ENCODE measurements at regions not wholly inside any gene's neighbourhood (a gene's known extent, or its start where the extent isn't known, plus 50 kb on each side); places are given as distances from the start of the nearest gene placed in this dataset.
"Not testable (repeated sequence)": the region's sequence is repeated elsewhere in the genome, so short reads cannot be mapped to it uniquely, and the experiment has no call there.

DNA sequence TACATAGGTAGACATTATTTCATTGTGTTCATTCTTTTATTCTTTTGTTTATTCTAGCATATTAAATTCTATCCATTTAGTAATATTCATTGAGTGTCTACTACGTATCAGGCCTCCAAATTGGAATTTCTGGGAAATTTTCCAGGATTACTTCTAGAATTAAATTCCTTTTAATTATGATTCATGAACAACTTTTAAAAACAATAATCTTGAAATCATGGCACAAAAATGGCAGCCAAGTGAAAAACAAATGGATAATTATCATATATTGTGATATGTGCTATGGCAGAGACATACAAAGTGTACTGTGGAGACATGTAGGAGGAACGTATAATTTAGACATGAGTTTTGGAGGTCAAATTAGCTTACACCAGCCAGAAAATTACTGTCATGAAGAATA, 868.5 kb downstream of the FAT4 start:
- no peaks in the 10 kb centered on the region for H3K4me1 ChIP-seq (ENCODE audit: insufficient read depth, low read length)
- H2AFZ ChIP-seq (ENCODE audit: low read depth, low read length), result no peak overlapping the region
- no peaks in the 10 kb centered on the region for H3K9me3 ChIP-seq (ENCODE audit: low read length)

DNA sequence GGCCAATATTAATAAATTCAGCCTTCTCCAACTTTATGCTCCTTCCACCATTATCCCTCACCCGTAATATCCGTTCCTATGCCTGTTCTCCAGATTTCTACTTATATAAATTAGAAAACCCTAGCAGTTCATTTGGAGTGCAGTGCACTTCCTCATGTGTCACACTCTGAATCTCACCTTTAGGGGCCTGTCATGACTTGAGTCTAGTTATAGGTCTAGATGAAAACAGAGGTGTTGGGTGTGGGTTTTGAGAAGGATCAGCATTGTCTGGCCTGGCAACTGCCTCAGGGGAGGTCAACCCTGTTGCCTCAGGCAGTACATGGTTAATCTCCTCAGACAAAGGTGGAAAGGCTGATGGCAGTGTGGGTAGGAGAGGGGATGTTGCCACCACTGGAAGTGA, 876.8 kb downstream of the FAT4 start:
- Histone ChIP-seq H3K27me3 (ENCODE audit: insufficient read depth, low read length) (no peaks in the 10 kb centered on the region), H3K4me3 (ENCODE audit: low read length) (no peak overlapping the region), H3K4me1 (ENCODE audit: insufficient read depth, low read length) (no peaks in the 10 kb centered on the region), H3K9me3 (ENCODE audit: low read length) (no peaks in the 10 kb centered on the region), H3K36me3 (ENCODE audit: insufficient read depth, low read length) (no peaks in the 10 kb centered on the region), H2AFZ (ENCODE audit: low read depth, low read length) (no peak overlapping the region)

More for the DNA sequence above, 868.5 kb downstream of the FAT4 start:
- Histone ChIP-seq H3K27me3 (ENCODE audit: insufficient read depth, low read length) (no peaks in the 10 kb centered on the region), H3K4me3 (ENCODE audit: low read length) (no peak overlapping the region), H3K36me3 (ENCODE audit: insufficient read depth, low read length) (no peaks in the 10 kb centered on the region)

DNA sequence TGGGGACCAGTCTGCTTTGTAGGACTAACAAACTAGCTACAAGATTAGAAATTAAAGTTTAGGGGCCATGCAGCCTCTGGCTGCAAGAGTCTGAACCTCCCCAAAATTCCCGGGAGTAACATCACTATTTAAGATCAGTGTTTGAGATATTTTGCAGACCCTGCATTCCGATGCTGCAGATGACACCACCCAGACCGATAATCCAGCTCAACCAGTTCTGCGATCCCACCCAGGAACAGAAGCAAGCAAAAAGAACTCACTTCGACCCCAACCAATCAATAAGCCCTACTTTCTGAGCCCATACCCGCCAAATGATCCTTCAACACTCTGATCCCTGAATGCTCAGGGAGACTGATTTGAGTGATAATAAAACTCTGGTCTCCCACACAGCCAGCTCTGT, 877.8 kb downstream of the FAT4 start:
- Histone ChIP-seq H3K4me1 (ENCODE audit: insufficient read depth, low read length) (no peaks in the 10 kb centered on the region), H3K9me3 (ENCODE audit: low read length) (no peaks in the 10 kb centered on the region), H3K36me3 (ENCODE audit: insufficient read depth, low read length) (no peaks in the 10 kb centered on the region), H3K27me3 (ENCODE audit: insufficient read depth, low read length) (no peaks in the 10 kb centered on the region), H2AFZ (ENCODE audit: low read depth, low read length) (no peak overlapping the region), H3K4me3 (ENCODE audit: low read length) (no peak overlapping the region)

DNA sequence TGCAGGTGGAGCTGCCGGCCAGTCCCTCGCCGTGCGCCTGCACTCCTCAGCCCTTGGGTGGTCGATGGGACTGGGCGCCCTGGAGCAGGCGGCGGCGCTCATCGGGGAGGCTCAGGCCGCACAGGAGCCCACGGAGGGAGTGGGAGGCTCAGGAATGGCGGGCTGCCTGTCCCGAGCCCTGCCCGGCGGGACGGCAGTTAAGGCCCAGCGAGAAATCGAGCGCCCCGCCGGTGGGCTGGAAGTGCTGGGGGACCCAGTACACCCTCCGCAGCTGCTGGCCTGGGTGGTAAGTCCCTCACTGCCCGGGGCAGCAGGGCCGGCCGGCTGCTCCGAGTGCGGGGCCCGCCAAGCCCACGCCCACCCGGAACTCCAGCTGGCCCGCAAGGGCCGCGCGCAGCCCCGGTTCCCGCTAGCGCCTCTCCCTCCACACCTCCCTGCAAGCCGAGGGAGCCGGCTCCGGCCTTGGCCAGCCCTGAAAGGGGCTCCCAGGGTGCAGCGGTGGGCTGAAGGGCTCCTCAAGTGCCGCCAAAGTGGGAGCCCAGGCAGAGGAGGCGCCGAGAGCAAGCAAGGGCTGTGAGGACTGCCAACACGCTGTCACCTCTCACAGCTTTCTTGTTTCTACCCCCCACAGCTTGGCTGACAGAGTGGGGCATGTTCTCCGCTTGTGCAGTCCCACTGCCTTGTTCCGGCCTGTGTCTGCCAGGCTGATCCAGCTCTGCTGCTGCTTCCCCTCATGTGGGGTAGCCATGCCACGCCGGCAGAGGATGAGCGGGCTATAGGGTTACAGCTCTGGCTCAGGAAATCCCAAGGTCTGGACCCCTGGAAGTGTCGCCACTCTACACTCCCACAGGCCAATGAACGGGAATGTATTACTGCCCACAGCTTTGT, 886.7 kb downstream of the FAT4 start:
- not testable (repeated sequence) for H3K27me3 ChIP-seq (ENCODE audit: insufficient read depth, low read length); H3K4me1 ChIP-seq (ENCODE audit: insufficient read depth, low read length); H3K9me3 ChIP-seq (ENCODE audit: low read length); H3K36me3 ChIP-seq (ENCODE audit: insufficient read depth, low read length); H3K4me3 ChIP-seq (ENCODE audit: low read length); H2AFZ ChIP-seq (ENCODE audit: low read depth, low read length)

DNA sequence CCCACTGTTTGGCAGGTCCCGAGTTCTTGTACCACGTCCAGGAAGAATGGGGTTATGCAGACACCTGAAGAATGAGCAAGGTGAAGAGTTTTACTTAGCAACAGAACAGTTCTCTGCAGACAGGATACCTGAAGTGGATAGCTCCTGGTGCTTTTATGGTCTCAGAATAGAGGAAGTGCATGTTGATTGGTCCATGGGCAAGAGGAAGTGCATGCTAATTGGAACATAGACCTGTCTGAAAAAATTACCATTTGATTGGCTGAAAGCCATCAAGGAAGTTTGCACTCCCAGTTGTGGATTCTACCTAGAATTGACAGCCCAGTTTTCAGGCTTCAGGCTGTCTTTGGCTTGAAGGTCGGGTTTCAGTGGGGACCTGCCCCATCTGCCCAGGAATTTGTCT, 887.5 kb downstream of the FAT4 start:
- Histone ChIP-seq H2AFZ (ENCODE audit: low read depth, low read length) (no peak overlapping the region), H3K36me3 (ENCODE audit: insufficient read depth, low read length) (no peaks in the 10 kb centered on the region), H3K4me1 (ENCODE audit: insufficient read depth, low read length) (peaks cover 5% of the 10 kb centered on the region), H3K4me3 (ENCODE audit: low read length) (no peak overlapping the region), H3K27me3 (ENCODE audit: insufficient read depth, low read length) (no peaks in the 10 kb centered on the region), H3K9me3 (ENCODE audit: low read length) (peaks cover 2% of the 10 kb centered on the region)

DNA sequence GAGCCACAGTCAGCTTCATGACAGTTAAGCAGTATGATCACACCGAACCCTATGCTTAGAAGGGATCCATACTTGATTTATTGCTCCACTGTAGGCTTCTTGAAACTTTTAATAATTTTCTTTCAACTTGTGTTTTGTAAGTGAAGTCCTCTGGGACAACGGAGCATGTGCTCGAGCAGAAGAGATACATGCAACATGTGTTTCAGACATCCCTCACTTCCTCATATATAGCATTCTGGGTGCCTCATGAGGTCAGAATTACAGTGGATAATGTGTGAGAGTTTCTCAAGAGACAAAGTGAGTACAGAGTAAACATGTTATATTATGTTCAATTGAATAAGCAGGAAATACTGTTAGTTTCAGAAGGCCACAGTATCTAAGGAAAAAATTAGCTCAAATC, 893.2 kb downstream of the FAT4 start:
- no peaks in the 10 kb centered on the region for H3K9me3 ChIP-seq (ENCODE audit: low read length)
- no peaks in the 10 kb centered on the region for H3K36me3 ChIP-seq (ENCODE audit: insufficient read depth, low read length)
- no peaks in the 10 kb centered on the region for H3K27me3 ChIP-seq (ENCODE audit: insufficient read depth, low read length)
- no peaks in the 10 kb centered on the region for H3K4me1 ChIP-seq (ENCODE audit: insufficient read depth, low read length)
- no peak overlapping the region for H3K4me3 ChIP-seq (ENCODE audit: low read length)
- H2AFZ ChIP-seq (ENCODE audit: low read depth, low read length), result no peak overlapping the region

DNA sequence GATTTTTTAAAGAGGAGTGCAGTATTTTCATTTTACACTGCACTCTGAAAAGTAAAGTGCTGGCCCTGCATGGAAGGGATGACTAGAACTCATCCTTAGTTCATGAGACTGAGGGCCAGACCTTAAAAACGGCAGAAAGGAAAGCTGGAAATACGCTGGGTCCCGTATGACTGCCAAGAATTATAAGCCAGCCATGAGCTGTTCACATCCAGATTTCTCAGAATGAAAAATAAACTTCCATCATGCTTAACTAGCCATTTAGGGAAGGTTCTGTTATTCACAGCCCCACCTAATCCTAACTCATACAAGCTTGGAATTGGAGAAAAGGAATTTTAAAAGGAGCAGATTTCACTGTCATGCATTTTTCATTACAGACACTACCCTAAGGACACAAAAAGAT, 894.4 kb downstream of the FAT4 start:
- Histone ChIP-seq H3K27me3 (ENCODE audit: insufficient read depth, low read length) (no peaks in the 10 kb centered on the region), H3K9me3 (ENCODE audit: low read length) (no peaks in the 10 kb centered on the region), H3K4me3 (ENCODE audit: low read length) (no peak overlapping the region), H3K36me3 (ENCODE audit: insufficient read depth, low read length) (no peaks in the 10 kb centered on the region), H2AFZ (ENCODE audit: low read depth, low read length) (no peak overlapping the region), H3K4me1 (ENCODE audit: insufficient read depth, low read length) (no peaks in the 10 kb centered on the region)

DNA sequence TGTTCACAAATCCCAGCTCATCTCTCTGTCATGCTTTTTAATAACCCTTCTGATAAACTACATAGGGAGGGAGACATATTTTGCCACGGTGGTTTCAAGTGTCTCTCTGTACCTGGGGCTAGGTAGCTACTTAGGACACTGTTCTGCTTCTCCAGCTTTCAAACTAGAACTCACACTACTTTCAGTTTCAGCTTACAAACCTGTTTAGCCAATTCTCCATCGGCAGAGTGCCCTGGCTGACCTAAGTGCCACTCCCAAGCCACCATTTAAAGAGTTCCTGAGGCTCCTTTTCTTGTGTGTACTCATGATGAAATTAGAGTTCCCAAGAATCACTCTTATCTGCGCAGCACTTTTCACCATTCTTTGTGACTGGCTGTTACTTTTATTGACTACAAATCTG, 899.2 kb downstream of the FAT4 start:
- H3K9me3 ChIP-seq (ENCODE audit: low read length), result no peaks in the 10 kb centered on the region
- no peak overlapping the region for H2AFZ ChIP-seq (ENCODE audit: low read depth, low read length)
- no peaks in the 10 kb centered on the region for H3K4me1 ChIP-seq (ENCODE audit: insufficient read depth, low read length)
- no peaks in the 10 kb centered on the region for H3K36me3 ChIP-seq (ENCODE audit: insufficient read depth, low read length)
- no peaks in the 10 kb centered on the region for H3K27me3 ChIP-seq (ENCODE audit: insufficient read depth, low read length)
- no peak overlapping the region for H3K4me3 ChIP-seq (ENCODE audit: low read length)

DNA sequence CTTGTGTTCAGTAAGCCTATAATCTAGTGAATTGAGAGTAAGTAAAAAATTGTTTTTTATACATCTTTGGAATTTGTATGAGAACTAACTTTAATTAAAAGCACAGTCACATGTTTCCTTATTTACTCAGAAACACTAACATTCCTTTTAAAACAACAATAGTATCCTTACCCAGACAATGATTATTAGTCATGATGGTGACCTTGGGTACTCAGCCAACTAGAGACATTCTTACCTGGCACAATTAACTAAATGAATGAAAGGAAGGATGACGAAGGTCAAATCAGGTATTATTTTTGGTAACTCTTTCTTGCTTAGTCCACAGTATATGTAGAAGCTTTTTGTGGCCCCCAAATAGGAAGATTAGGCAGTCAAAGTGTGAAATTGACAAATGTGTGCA, 901.0 kb downstream of the FAT4 start:
- no peaks in the 10 kb centered on the region for H3K4me1 ChIP-seq (ENCODE audit: insufficient read depth, low read length)
- no peak overlapping the region for H3K4me3 ChIP-seq (ENCODE audit: low read length)
- H3K9me3 ChIP-seq (ENCODE audit: low read length), result no peaks in the 10 kb centered on the region
- H3K27me3 ChIP-seq (ENCODE audit: insufficient read depth, low read length), result no peaks in the 10 kb centered on the region
- no peak overlapping the region for H2AFZ ChIP-seq (ENCODE audit: low read depth, low read length)
- no peaks in the 10 kb centered on the region for H3K36me3 ChIP-seq (ENCODE audit: insufficient read depth, low read length)

DNA sequence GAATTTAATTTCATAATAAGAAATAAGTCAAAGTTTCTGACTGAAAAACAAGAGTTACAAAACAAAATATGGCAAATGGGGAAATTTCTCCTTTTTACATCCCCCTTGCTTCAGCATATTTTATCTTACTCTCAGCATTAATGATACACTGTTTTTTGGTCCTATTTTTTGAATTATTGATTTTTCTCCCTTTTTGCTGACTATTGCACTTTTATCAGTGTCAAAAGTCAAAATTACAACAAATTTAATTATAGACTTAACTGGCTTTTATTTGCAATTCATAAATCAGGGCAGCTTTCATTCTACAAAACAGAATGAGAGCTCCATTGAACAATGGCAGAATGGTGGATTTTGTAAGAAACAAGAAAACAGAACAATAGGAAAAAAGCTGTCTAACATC, 901.9 kb downstream of the FAT4 start:
- Histone ChIP-seq H3K4me1 (ENCODE audit: insufficient read depth, low read length) (no peaks in the 10 kb centered on the region), H3K27me3 (ENCODE audit: insufficient read depth, low read length) (no peaks in the 10 kb centered on the region), H3K4me3 (ENCODE audit: low read length) (no peak overlapping the region), H3K36me3 (ENCODE audit: insufficient read depth, low read length) (no peaks in the 10 kb centered on the region), H3K9me3 (ENCODE audit: low read length) (no peaks in the 10 kb centered on the region), H2AFZ (ENCODE audit: low read depth, low read length) (no peak overlapping the region)

DNA sequence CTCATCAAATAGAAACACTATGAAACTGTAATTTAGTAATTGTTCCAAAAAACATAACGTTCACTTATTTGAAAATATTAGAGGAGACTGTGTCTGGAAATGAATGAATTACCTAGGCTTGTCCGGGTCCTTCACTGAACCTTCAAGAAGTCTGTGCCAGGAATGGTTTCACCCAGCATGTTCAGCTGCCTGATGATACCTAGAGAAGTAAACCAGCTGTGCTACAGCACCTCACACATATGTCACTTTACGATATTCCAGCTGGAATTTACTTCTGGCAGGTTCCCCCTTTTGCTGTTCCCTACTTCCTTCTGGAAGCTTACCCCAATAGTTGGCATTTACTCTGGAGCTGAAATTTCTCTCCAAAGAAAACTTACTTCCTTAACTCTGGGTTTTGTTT, 906.5 kb downstream of the FAT4 start:
- no peaks in the 10 kb centered on the region for H3K27me3 ChIP-seq (ENCODE audit: insufficient read depth, low read length)
- H2AFZ ChIP-seq (ENCODE audit: low read depth, low read length), result no peak overlapping the region
- H3K36me3 ChIP-seq (ENCODE audit: insufficient read depth, low read length), result no peaks in the 10 kb centered on the region
- H3K4me3 ChIP-seq (ENCODE audit: low read length), result no peak overlapping the region
- H3K9me3 ChIP-seq (ENCODE audit: low read length), result no peaks in the 10 kb centered on the region
- H3K4me1 ChIP-seq (ENCODE audit: insufficient read depth, low read length), result no peaks in the 10 kb centered on the region

DNA sequence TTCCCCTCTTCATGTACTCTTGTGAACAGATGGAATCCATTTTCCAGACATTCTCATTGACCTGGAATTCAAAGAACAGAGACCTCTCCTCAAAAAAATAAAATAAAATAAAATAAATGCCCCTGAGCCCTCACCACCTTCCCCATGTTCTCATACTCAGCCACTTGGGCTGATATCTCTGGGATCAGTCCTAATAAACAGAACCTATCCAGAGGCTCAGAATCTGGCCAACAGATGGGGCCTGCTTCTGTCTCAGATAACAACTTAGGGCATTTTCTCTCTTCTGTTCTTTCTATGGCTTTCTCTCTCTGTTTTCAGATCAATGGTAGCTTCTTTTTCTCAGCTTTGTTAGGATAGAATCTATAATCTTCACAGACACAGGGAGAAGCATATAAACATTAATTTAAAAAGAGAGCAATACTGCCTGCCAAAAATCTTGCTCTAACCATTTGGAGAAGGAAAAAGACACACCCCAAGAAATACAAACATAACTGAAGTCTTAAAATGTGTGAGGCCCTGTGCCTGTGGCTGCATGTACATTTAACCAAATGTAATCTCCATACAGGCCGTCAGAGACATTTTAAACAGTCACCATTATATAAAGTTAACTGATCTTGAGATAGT, 907.1 kb downstream of the FAT4 start:
- Histone ChIP-seq H3K36me3 (ENCODE audit: insufficient read depth, low read length) (no peaks in the 10 kb centered on the region), H3K27me3 (ENCODE audit: insufficient read depth, low read length) (no peaks in the 10 kb centered on the region), H3K9me3 (ENCODE audit: low read length) (no peaks in the 10 kb centered on the region), H3K4me3 (ENCODE audit: low read length) (no peak overlapping the region), H2AFZ (ENCODE audit: low read depth, low read length) (no peak overlapping the region), H3K4me1 (ENCODE audit: insufficient read depth, low read length) (no peaks in the 10 kb centered on the region)

DNA sequence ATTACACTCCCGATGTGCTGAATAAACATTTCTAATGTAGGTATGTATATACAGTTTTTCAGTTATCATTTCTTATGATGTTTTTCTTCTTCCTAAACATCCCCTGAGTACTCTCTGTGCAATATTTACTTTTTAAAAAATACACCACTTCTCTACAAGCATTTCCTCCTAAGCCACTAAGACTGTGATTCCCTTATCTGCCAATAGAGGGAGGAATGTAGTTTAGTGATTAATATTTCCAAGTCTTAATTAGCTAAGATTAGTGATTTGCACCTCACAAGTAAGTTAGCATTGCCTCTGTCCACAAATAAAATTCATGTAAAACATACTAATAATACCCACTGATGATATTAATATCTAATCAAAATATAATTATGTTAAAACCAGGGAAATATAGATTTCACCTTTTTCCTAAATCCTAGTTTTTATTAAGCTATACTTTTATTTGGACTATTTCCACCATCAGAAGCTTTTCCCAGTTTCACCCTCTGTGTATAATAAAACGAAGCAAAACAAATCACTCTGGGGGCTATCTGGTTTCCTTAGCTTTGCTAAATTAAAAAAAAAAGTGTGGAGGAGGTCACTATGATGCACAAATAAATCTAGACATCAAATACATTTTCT, 909.1 kb downstream of the FAT4 start:
- H3K4me1 ChIP-seq (ENCODE audit: insufficient read depth, low read length), result no peaks in the 10 kb centered on the region
- no peak overlapping the region for H2AFZ ChIP-seq (ENCODE audit: low read depth, low read length)
- H3K27me3 ChIP-seq (ENCODE audit: insufficient read depth, low read length), result no peaks in the 10 kb centered on the region
- no peak overlapping the region for H3K4me3 ChIP-seq (ENCODE audit: low read length)
- H3K36me3 ChIP-seq (ENCODE audit: insufficient read depth, low read length), result no peaks in the 10 kb centered on the region
- no peaks in the 10 kb centered on the region for H3K9me3 ChIP-seq (ENCODE audit: low read length)

Data from neuron (in vitro differentiated cells).